A673 (cell line): ENCODE measurements at regions not wholly inside any gene's neighbourhood (a gene's known extent, or its start where the extent isn't known, plus 50 kb on each side); places are given as distances from the start of the nearest gene placed in this dataset.

ENCODE experiments used
- BruUV-seq: library from RNA; stranded (reverse); fragments of 400-500 nt; replicated peaks from 2 replicates; lab custom pipeline; 2021; lab: Mats Ljungman, UMichigan
- CTCF ChIA-PET: fragments of 300-600 bp; sonication (Branson Sonifier 250); formaldehyde crosslinking; loops from one replicate; lab custom pipeline; 2022; ENCODE audit warnings: antibody characterized with exemption; lab: Charles Lee
- POLR2A ChIA-PET: fragments of 300-600 bp; sonication (Branson Sonifier 250); formaldehyde crosslinking; loops from one replicate; lab custom pipeline; 2022; ENCODE audit warnings: antibody characterized with exemption; ENCODE audit not compliant: low non-redundant PET; lab: Charles Lee
- DNase-seq: peaks from one replicate; pipeline ENCODE4 v3.0.0-alpha.2; 2015; ENCODE audit warnings: low spot score
- H3K27ac ChIP-seq: fragments of 200-600 bp; sonication (generic); 2 replicates; pipeline ENCODE4 v1.5.1; 2016; ENCODE audit warnings: mixed run types, low read depth, mild to moderate bottlenecking, mixed read lengths, antibody characterized with exemption, low read length; ENCODE audit not compliant: poor library complexity, severe bottlenecking
- H3K27me3 ChIP-seq: fragments of 200-600 bp; sonication (generic); replicated peaks from 2 replicates; pipeline ENCODE4 v1.6.1; 2017; ENCODE audit warnings: mixed run types, low read depth, mild to moderate bottlenecking, mixed read lengths, antibody characterized with exemption, low read length; ENCODE audit not compliant: insufficient read depth, poor library complexity
- H3K36me3 ChIP-seq: fragments of 200-600 bp; sonication (generic); 2 replicates; pipeline ENCODE4 v1.6.1; 2016; ENCODE audit warnings: mixed run types, mild to moderate bottlenecking, mixed read lengths, antibody characterized with exemption, low read length; ENCODE audit not compliant: insufficient read depth, poor library complexity, severe bottlenecking
- H3K4me1 ChIP-seq: fragments of 200-600 bp; sonication (generic); 2 replicates; pipeline ENCODE4 v1.6.1; 2017; ENCODE audit warnings: mixed run types, mild to moderate bottlenecking, mixed read lengths, antibody characterized with exemption, low read length; ENCODE audit not compliant: insufficient read depth, poor library complexity, severe bottlenecking
- H3K4me3 ChIP-seq: fragments of 200-600 bp; sonication (generic); 2 replicates; pipeline ENCODE4 v1.5.1; 2016; ENCODE audit warnings: low read depth, mixed run types, mild to moderate bottlenecking, mixed read lengths, low read length; ENCODE audit not compliant: poor library complexity, severe bottlenecking
- H3K9me3 ChIP-seq: fragments of 200-600 bp; sonication (generic); 2 replicates; pipeline ENCODE4 v1.6.1; 2016; ENCODE audit warnings: mixed run types, low read depth, mild to moderate bottlenecking, mixed read lengths, antibody characterized with exemption, low read length; ENCODE audit not compliant: poor library complexity, severe bottlenecking
- EZH2 ChIP-seq: fragments of 200-600 bp; sonication (generic); IDR thresholded peaks from 2 replicates; pipeline ENCODE4 v1.6.1; 2017; ENCODE audit warnings: borderline replicate concordance, low read depth, mild to moderate bottlenecking, mixed read lengths, antibody characterized with exemption, low read length; ENCODE audit not compliant: poor library complexity, severe bottlenecking
- intact Hi-C: fragments of 100-400 bp; cut with micrococcal nuclease; formaldehyde crosslinking; loops from one replicate; pipeline ENCODE4 v1.10.0; 2022; ENCODE audit not compliant: unreplicated experiment
- TF ChIP-seq, protein P1 (sequence below): fragments of 300-800, 200-600 bp; sonication (generic); conservative IDR thresholded peaks from 2 replicates; pipeline ENCODE4 v1.5.1; 2017; ENCODE audit warnings: low read depth, mild to moderate bottlenecking, antibody characterized with exemption, low read length, moderate library complexity, mixed read lengths

DNA sequence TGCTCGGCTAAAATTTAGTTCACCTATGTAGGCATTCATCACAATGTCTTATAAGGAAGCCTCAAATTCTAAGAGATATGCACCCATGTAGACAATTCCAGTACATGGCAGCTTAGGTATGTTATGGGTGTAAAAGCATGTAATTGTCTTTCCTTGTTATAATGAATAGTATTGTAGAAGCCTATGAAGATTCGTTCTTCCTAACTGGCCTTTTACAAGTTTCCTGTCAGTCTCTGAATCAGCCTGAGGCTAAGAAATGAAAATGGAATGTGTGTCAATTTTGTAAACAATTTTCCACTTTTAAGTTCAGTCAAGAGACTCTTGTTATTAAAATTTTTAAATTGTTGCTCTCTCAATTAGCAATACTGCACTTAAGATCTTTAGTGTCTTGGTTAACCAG lies 189.9 kb upstream of the GALNT5 start:
- Histone ChIP-seq H3K4me3 (no peak overlapping the region), H3K4me1 (no peaks in the 10 kb centered on the region), H3K27me3 (no peaks in the 10 kb centered on the region), H3K27ac (no peak overlapping the region), H3K36me3 (no peaks in the 10 kb centered on the region), H3K9me3 (no peaks in the 10 kb centered on the region)
- TF ChIP-seq, protein P1, sequence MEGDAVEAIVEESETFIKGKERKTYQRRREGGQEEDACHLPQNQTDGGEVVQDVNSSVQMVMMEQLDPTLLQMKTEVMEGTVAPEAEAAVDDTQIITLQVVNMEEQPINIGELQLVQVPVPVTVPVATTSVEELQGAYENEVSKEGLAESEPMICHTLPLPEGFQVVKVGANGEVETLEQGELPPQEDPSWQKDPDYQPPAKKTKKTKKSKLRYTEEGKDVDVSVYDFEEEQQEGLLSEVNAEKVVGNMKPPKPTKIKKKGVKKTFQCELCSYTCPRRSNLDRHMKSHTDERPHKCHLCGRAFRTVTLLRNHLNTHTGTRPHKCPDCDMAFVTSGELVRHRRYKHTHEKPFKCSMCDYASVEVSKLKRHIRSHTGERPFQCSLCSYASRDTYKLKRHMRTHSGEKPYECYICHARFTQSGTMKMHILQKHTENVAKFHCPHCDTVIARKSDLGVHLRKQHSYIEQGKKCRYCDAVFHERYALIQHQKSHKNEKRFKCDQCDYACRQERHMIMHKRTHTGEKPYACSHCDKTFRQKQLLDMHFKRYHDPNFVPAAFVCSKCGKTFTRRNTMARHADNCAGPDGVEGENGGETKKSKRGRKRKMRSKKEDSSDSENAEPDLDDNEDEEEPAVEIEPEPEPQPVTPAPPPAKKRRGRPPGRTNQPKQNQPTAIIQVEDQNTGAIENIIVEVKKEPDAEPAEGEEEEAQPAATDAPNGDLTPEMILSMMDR, result no peak
- no peak for TF ChIP-seq EZH2
- no TSS peak for BruUV-seq
- POLR2A ChIA-PET, result no interaction called here
- intact Hi-C loops, result no loop called here
- DNase-seq, result peak; percentile 5
- CTCF ChIA-PET, result no interaction called here

DNA sequence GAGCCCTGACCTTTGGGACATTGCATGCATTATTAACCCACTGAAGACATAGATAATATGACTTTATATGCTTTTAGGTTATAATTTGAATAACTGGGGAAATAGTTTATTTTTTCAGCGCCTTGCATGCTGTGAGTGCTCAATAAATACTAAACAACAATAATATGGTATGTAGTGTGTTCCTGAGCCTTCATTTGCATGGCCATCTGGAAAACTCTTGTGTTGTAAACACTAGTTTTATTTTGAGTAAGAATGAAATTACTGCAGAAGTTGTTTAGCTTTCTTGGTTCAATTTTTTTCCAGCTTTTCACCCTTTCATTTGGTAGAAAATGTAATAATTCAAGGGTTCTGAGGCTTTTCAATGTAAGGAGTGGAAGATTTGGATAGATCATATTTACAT lies 189.3 kb upstream of the GALNT5 start:
- Histone ChIP-seq H3K36me3 (no peaks in the 10 kb centered on the region), H3K27ac (no peak overlapping the region), H3K27me3 (no peaks in the 10 kb centered on the region), H3K4me1 (no peaks in the 10 kb centered on the region), H3K9me3 (no peaks in the 10 kb centered on the region), H3K4me3 (no peak overlapping the region)
- TF ChIP-seq, protein P1, result no peak
- TF ChIP-seq EZH2, result no peak
- intact Hi-C loops, result no loop called here
- no peak for DNase-seq
- no TSS peak for BruUV-seq
- ChIA-PET CTCF (no interaction called here), POLR2A (no interaction called here)

DNA sequence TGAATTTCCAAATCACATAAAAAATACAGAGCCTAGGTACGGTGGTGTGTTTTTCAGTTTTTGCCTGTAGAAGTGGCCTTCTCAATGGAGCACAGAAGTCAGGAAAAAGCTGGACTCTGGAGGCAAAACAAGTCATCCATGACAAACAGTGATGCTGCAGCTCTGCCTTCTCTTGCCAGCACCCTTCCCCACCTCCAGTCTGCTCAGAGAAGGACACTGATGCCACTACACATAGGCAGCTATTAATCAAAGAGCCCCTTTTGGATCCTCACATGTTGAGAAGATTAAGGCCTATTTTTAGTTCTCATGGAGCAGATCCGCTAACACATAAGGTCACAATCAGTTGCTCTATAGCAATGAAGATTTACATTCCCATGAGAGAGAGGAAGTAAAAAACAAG lies 181.6 kb upstream of the GALNT5 start:
- Histone ChIP-seq H3K36me3 (no peaks in the 10 kb centered on the region), H3K4me1 (no peaks in the 10 kb centered on the region), H3K9me3 (no peaks in the 10 kb centered on the region), H3K27ac (no peak overlapping the region), H3K4me3 (no peak overlapping the region), H3K27me3 (no peaks in the 10 kb centered on the region)
- intact Hi-C loops, result no loop called here
- BruUV-seq, result no TSS peak
- CTCF ChIA-PET, result no interaction called here
- POLR2A ChIA-PET, result no interaction called here
- TF ChIP-seq, protein P1, result no peak
- no peak for TF ChIP-seq EZH2
- no peak for DNase-seq
